GM19468 (cell line): ENCODE measurements at regions not wholly inside any gene's neighbourhood (a gene's known extent, or its start where the extent isn't known, plus 50 kb on each side); places are given as distances from the start of the nearest gene placed in this dataset.

ENCODE experiments used
- ATAC-seq: cut with Tn5 transposase; IDR thresholded peaks from one replicate; pipeline ENCODE4 v1.9.1; 2021; ENCODE audit warnings: mild to moderate bottlenecking, moderate library complexity, moderate number of reproducible peaks; ENCODE audit not compliant: unreplicated experiment; ENCODE audit errors: extremely low read depth

DNA sequence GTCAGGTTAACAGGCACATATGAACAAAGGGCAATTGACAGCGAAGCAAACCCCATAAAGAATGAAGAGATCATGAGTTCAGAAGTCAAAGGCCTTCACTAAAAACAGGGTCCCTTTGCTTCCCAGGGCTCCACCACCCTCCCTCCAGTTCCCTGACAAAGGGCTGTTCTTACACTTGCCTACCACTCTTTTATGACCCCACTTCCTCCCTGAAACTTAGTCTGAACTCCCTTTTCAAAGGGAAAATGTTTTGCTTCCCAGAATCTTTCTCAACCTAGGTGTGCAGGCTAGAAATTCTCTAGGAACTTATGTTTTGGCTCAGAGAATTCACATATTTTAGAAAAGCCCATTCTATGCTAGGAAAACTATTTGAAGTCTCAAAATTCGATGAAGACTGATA, 86.0 kb upstream of the ITGA4 start:
- ATAC-seq, result no peak

DNA sequence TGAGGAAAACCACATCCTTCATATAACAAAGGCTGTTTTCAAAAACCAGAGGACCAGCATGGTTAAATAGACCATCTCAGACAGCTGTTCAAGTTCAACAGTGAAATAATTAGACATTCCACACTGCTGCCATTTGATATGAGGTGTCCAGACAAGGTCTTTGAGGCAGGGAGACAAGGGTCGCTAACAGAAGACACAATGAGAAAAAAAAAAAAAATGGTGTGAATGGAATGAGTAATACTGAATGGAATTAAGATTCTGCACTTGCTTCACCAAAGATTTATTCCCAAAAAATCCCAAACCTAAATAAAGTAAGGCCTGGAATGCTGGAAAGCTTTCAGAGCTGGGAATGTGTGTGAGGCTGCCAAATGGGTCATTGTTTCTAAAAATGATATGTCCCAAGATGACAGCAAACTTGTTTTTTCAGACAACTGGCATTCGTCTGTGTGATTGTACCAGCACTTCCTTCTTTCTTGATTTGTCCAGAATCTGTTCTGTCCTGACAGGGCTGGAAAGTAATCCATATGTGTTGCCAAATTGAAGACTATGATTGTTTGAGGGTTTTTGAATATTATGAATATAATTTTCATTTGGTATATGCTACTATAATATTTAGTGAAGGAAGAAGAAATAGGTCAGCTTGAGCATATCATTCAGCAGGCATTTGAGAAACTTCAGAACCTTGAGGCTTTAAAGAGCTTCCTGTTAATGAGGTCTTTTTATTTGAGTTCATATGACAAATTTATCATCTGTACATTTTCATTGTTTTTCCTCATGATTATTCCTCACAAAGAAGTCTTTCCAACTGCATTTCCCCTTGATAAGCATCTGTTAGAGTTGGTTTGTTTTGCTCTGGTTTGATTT, 85.2 kb upstream of the ITGA4 start:
- peak; percentile 36 for ATAC-seq

DNA sequence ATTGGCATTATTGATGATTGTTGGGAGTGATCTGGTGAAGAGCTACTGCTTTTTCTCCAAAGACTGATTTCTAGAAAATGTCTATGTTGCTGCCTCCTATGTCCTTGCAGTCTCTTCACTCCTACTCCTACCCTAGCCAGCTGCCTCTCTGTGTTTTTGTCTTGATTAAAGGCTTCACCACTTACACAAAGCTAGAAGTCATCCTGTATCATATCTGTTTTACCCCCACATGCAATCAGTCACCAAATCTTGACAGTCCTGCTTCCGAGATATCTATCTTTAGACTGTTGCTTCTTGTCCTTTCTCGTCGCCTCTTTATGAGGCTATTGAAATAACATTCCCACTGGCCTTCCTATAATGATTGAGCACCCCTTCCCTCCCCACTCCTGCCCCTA, 84.5 kb upstream of the ITGA4 start:
- no peak for ATAC-seq

DNA sequence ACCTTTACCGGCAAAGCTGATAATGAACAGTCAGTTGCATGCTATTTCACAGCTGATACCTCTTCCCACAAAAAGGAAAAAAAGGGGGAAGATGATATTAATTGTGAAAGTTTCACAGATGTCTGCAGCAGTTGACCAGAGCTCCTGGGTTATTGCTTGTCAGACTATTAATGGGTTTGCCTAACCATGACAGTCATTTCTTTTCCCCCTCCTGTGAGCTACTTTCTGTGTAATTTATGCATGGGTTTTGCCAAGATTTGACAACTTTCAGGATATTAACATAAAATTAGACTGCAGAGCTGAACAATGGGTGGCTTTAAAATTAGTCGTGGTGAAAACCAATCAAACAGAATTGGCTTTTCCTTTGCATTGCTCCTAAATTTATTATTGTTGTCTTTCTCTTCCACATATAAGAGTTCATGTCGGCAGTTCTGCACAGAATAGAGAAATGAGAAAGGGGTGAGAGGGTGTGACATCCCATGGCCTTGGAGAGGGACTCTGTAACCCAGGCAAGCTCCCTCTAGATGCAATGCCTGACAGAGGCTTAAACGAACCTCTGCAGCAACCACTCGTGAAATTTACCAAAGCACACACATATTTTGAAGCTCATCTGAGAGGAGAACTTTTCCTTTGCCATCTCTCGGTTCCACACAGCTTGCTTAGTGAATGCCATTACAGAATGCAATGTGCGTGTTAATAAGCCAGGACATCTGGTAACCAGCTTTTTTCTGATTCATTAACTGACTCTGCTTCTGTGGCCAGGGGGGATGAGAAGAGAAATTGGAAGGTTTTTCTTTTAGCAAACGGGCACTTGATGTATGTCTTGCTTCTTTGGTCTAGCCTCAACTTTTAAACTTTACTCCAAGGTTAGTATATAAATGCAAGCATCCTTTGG, 82.2 kb upstream of the ITGA4 start:
- ATAC-seq, result peak; percentile 53

DNA sequence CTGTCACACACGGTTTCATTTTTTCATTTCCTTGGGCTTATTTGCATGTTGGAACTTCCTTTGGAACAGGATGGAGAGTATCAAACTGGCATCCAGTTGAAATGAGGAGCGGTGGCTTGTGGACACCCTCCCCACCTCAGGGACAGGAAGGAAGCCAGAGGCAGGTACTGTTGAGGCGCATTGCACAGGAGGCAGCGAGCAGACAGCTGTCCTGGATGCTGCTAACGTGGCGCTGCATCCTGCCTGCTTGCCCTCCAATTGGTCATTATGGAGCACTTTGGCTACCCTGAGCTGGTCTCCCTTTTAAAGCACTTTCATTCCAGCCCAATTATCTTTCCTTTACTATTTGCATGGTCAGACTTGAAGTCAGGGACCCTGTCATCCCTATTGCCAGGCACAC, 80.7 kb upstream of the ITGA4 start:
- no peak for ATAC-seq

DNA sequence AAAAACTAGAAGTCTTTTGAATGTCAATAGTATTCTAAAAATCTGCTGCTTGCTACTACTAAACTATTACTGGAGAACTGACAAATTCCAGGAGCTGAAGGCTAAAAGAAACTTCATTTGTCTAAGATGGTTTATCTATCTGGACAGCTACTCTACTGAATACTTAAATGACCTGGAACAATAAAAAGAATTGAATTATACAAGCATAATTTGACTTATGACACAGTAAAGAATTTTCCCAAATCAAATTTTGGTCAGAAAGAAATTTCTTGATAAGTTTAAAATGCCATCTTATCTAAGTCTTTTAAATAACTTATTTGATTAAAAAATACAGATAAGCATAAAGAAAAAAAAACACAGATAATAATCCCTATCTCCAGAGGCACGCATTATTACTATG, 80.2 kb upstream of the ITGA4 start:
- ATAC-seq, result no peak

DNA sequence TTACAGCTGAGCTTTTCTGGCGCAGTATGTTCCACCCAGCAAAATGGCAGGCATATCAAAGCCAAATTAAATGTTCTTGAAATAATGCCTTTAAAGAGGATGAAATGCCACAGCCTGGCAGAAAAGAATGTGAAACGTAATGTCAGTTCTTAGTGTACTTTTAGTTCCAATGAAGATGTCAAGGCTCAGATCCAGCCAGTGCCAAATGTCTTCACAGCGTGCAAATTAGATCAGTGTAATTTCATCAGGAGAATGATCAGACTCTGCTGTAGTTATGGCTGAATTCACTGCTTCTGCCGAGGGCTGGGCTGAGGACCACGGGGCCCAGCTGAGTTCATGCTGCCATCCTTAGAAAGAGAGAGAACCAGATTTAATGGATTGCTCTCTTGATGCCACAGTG, 78.7 kb upstream of the ITGA4 start:
- no peak for ATAC-seq

DNA sequence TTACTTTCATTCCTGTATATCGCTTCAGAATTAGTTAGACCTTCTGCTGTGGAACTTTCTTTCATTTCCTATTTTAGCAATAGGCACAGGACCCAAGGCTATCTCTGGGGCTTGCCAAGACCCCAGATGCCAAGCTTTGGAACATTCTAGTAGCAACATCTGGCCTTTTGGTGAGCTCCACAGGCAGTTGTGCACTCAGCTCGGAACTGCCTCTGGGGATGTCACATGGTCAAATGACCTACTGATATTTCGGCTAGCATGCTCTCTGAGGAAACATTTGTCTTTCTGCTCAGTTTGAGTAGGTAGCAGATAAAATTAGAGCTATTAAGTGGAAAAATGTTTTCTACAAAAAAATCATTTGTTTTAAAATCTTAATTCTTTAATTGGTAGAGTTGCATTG, 76.6 kb upstream of the ITGA4 start:
- ATAC-seq, result no peak

DNA sequence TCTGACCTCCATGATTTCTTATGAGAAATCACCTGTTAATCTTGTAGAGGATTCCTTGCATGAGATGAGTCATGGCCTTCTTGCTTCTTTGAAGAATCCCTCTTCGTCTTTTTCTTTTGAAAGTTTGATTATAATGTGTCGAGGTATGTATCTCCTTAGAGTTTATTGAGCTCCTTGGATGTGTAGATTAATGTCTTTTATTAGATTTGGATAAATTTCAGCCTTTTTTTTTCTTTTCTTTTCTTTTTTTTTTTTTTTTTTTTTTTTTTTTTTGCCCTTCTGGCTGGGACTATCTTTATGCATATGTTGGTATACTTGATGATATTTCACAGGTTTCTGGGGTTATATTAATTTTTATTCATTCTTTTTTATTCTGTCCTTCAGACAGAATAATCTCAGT, 72.3 kb upstream of the ITGA4 start:
- ATAC-seq, result no peak

DNA sequence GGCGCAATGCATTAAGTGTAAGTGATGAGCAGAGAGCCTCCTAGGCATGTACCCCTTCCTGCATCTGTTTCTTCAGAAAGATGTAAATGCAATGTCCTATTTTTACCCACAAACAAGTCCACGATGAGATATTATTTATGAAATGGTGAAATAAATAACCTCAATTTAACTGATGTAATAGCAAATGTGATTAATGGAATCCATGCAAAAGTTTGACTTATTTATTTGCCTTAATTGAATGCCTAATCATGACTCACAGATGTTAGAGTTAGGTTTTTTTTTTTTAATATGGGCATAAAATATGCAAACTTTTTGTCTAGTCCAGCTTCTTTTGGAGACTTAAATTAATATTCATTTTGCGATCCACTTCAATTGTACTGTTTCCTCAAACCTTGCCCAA, 67.7 kb upstream of the ITGA4 start:
- no peak for ATAC-seq

DNA sequence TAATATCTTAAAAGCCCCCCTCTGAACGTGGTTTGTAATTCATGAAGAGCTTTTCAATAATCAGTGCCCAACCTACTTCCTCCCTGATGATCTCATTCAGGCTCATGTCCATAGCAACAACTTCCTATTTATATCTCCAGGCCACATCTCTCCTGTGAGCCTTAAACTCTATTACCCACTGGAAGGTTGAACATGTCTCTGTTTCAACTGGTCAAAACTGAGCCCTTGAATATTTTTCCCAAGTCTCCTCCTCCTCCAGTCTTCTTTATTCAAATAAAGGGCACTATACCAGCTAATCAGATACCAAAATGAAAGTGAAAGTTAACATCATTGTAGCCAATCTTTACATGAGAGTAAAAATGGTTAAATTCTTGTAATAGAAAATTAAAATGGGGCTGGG, 63.7 kb upstream of the ITGA4 start:
- no peak for ATAC-seq

DNA sequence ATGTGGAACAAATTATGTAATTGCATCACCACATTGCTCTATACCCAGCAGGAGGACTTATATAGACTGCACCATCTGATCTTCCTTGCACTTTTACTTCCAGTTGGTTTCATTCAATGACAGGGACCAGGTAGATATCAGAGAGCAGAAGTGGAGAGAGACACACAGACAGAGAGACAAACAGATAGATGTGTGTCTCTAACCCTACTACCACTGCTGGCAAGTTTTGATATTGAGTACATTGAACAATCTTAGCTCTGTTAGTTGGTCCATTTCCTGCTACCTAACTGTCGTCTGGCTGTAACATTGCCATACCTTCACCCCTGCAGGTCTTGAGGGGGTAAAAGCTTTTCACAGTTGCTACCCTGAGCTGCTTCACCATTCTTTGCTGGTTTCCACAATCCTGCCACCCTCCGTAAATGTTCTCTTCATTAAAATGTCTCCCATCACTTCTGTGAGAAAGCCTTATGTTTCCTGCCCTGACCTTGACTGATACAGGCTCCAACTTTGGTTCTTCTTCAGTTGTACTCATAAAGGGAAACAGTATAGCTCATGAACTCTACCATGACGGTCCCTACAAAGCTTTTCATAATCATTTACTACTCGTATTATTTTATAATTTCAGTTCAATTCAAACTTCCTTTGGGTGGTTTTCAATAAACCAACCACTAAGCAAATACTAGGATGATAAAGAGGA, 62.3 kb upstream of the ITGA4 start:
- no peak for ATAC-seq

DNA sequence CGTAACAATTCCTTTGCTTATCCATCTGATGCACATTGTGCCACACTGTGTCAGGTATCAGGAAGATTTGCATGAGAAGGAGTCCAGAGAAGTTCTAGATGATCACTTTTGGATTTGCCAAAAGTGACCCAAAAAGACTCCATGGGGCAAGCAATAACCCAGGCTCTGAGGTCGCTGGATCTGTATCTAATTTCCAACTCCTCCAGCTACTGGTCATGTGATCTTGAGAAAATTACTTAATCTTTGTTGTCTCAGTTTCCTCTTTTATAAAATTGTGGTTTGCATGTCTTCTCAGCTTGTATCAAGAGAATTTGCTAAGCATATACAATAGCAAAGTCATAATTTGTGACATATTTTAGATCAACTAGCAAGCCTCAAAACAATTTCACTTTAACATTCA, 61.3 kb upstream of the ITGA4 start:
- ATAC-seq, result no peak

DNA sequence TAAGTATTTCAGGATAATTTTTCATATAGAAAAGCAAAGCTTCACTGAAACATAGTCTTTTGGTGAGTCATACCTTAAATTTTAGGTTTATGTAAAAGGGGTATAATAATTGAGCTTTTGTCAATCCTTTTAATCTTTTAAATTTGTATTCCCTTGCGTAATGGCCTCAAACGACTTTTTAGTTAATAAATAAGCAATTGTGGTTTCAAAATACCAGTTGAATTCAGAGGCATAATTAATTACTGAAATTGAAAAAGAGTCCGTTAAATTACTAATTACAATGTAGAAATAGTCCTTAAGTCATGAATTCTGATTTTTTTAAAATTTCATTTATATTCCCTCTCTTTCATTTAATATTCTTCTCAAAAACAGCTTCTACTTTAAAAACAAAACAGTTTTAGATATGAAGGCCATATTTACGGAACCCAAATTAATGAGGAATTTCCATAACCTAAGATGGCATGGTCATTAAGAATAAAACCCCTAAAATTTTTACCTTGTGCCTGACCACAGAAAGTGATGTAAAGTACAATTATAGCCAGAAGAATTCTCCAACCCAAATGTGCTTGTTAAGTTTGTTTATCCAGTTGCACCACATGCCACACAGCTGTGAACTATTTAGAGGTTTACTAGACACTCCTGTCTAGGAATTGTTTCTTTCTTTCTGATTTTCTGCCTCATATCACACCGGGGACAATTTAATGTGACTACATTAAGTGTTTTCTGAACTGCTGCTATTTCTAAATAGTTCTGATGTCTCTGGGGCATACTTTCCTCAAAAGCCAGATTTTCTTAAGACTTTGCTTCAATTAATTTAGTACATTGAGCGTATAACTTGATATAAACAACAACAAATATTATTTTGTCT, 60.7 kb upstream of the ITGA4 start:
- no peak for ATAC-seq

DNA sequence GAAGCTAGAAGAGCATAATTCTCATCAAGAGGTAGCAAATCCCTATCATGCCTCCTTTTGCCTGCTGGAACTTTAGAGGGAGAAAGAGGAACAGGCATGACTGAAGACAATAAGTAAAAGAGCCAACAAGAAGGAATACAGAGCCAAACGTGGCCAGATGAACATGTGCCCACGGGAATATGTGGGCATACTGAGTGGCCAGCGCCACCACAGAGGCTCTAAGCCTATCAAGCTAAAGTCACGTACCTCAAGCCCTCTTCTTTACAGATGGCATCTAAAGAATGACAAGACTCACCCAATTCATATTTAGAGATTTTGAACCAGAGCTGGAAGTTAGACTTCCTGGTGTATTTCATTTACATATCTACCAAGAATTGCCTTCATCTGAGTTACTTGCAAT, 59.9 kb upstream of the ITGA4 start:
- ATAC-seq, result no peak

DNA sequence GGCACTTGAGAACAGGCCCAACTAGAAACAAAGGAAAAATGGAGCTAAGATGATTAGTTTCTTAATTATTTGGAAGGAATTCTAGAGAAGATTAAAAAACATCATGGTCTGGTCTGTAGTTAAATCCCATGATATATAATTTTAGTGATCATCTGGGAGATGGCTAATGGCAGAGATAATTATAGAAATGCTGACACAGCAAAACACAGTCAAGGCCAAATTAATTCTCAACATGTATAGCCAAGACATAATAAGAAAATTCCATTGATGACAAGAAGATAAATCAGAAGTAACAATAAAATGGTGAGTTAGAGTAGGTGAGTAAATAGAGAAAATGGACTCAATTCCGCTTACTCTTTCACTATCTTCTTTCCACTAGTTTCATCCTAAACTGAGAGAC, 59.2 kb upstream of the ITGA4 start:
- no peak for ATAC-seq

DNA sequence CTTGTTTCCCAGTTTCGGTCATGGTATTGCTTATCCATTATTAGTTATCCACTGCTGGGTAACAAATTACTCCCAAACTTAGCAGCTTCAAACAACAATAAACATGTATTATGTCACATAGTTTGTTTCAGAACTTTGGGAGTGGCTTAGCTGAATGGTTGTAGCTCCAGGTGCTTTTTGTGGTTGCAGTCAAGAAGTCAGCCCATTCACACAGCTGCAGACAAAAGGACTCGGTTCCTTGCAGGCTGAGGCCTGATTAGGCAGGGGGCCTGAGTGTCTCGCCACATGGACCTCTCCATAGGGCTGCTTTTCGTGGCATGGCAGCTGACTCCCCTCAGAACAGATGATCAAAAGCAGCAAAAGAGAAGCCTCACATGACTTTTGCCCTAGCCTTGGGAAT, 58.2 kb upstream of the ITGA4 start:
- no peak for ATAC-seq

DNA sequence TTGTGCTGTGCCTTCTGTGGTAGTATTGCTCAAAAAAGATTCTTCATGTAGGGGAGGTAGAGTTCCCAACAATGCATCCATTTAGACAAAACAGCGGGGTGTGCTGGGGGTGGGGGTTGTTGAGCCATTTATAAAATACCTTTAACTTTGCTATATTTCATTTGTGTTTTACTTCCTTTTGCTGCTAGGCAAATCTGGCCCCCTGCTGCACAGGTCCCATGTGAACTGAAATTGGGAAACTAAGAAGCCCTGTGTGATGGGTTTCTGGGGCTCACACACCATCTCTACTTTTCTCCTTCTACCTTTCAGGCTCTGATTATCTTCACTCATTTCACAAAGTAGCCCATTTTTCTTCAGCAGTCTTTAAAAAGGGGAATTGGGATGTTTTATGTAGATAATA, 52.7 kb upstream of the ITGA4 start:
- no peak for ATAC-seq

DNA sequence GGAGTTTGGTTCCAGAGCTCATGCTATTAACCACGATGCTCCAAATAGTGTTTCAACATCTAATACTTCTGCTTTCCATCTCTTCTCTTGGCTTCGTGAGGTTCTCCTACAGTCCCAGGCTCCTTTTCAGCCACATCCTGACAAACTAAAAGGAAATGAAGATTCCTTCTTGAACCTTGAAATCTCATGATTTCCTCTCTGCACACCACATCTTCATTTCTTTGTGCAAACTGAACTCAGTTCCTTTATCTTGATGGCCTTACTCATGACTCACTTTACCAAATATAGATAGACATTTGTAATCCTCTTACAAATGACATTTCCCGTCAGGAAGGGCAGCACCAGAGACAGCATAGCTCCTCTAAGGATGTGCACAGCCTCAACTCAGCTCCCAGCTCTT, 50.0 kb upstream of the ITGA4 start:
- ATAC-seq, result no peak
